H9 (cell line): ENCODE measurements at regions not wholly inside any gene's neighbourhood (a gene's known extent, or its start where the extent isn't known, plus 50 kb on each side); places are given as distances from the start of the nearest gene placed in this dataset.
"Not testable (repeated sequence)": the region's sequence is repeated elsewhere in the genome, so short reads cannot be mapped to it uniquely, and the experiment has no call there.

Source experiments
- DNase-seq: peaks from one replicate; pipeline ENCODE4 v3.0.0-alpha.2; 2017
- H2AFZ ChIP-seq: one replicate; pipeline ENCODE4 v1.6.1; 2013; ENCODE audit warnings: mild to moderate bottlenecking, low read length, control low read depth, moderate library complexity
- H2AK5ac ChIP-seq: 2 replicates; pipeline ENCODE4 v1.6.1; 2013; ENCODE audit warnings: low read length, control low read depth, mixed read lengths; ENCODE audit not compliant: insufficient read length
- H2BK120ac ChIP-seq: one replicate; pipeline ENCODE4 v1.6.1; 2013; ENCODE audit warnings: low read depth, mild to moderate bottlenecking, low read length, control low read depth, inconsistent platforms; ENCODE audit not compliant: poor library complexity, severe bottlenecking
- H2BK12ac ChIP-seq: 2 replicates; pipeline ENCODE4 v1.6.1; 2013; ENCODE audit warnings: low read length, control low read depth, mixed read lengths, low read depth; ENCODE audit not compliant: insufficient read length
- H2BK15ac ChIP-seq: 2 replicates; pipeline ENCODE4 v1.6.1; 2013; ENCODE audit warnings: low read depth, low read length, control low read depth
- H2BK20ac ChIP-seq: one replicate; pipeline ENCODE4 v1.6.1; 2013; ENCODE audit warnings: low read depth, mild to moderate bottlenecking, low read length, control low read depth, inconsistent platforms; ENCODE audit not compliant: poor library complexity, severe bottlenecking
- H2BK5ac ChIP-seq: 2 replicates; pipeline ENCODE4 v1.6.1; 2013; ENCODE audit warnings: low read length, control low read depth, mixed read lengths; ENCODE audit not compliant: insufficient read length
- H3K14ac ChIP-seq: 2 replicates; pipeline ENCODE4 v1.6.1; 2013; ENCODE audit warnings: low read length, control low read depth; ENCODE audit not compliant: insufficient read depth
- H3K18ac ChIP-seq: 2 replicates; pipeline ENCODE4 v1.6.1; 2013; ENCODE audit warnings: low read depth, mild to moderate bottlenecking, mixed read lengths, low read length, control low read depth; ENCODE audit not compliant: insufficient read length
- H3K23ac ChIP-seq: 2 replicates; pipeline ENCODE4 v1.6.1; 2013; ENCODE audit warnings: low read length, control low read depth, mixed read lengths, low read depth; ENCODE audit not compliant: insufficient read length
- H3K23me2 ChIP-seq: 2 replicates; pipeline ENCODE4 v1.6.1; 2013; ENCODE audit warnings: low read depth, mild to moderate bottlenecking, mixed read lengths, low read length, control low read depth; ENCODE audit not compliant: insufficient read length, poor library complexity, severe bottlenecking
- H3K27ac ChIP-seq: 2 replicates; pipeline ENCODE4 v1.5.1; 2013; ENCODE audit warnings: low read length, control low read depth, mixed read lengths, low read depth; ENCODE audit not compliant: insufficient read length
- H3K27me3 ChIP-seq: 2 replicates; pipeline ENCODE4 v1.6.1; 2013; ENCODE audit warnings: low read length, control low read depth, inconsistent platforms; ENCODE audit not compliant: insufficient read depth
- H3K4ac ChIP-seq: 2 replicates; pipeline ENCODE4 v1.6.1; 2013; ENCODE audit warnings: low read depth, mild to moderate bottlenecking, control low read depth, inconsistent platforms, low read length, moderate library complexity
- H3K4me1 ChIP-seq: 2 replicates; pipeline ENCODE4 v1.6.1; 2013; ENCODE audit warnings: low read length, control low read depth, inconsistent platforms; ENCODE audit not compliant: insufficient read depth
- H3K4me2 ChIP-seq: 2 replicates; pipeline ENCODE4 v1.6.1; 2013; ENCODE audit warnings: low read length, control low read depth, mixed read lengths; ENCODE audit not compliant: insufficient read length, insufficient read depth
- H3K56ac ChIP-seq: 2 replicates; pipeline ENCODE4 v1.6.1; 2013; ENCODE audit warnings: low read depth, mild to moderate bottlenecking, mixed read lengths, low read length, control low read depth; ENCODE audit not compliant: insufficient read length
- H3K79me1 ChIP-seq: 2 replicates; pipeline ENCODE4 v1.6.1; 2013; ENCODE audit warnings: low read depth, mild to moderate bottlenecking, moderate library complexity, low read length, control low read depth, inconsistent platforms; ENCODE audit not compliant: insufficient read depth, poor library complexity, severe bottlenecking
- H3K79me2 ChIP-seq: 2 replicates; pipeline ENCODE4 v1.6.1; 2013; ENCODE audit warnings: low read length, control low read depth, inconsistent platforms; ENCODE audit not compliant: insufficient read depth
- H3K9ac ChIP-seq: 2 replicates; pipeline ENCODE4 v1.6.1; 2013; ENCODE audit warnings: low read length, control low read depth, mixed read lengths; ENCODE audit not compliant: insufficient read length; ENCODE audit errors: extremely low read depth
- H3K9me3 ChIP-seq: one replicate; pipeline ENCODE4 v1.6.1; 2013; ENCODE audit warnings: low read depth, low read length, inconsistent platforms; ENCODE audit not compliant: control insufficient read depth
- H3T11ph ChIP-seq: one replicate; pipeline ENCODE4 v1.6.1; 2013; ENCODE audit warnings: mild to moderate bottlenecking, low read length, control low read depth, inconsistent platforms
- H4K20me1 ChIP-seq: one replicate; pipeline ENCODE4 v1.6.1; 2013; ENCODE audit not compliant: control insufficient read depth, insufficient read length, insufficient read depth
- H4K5ac ChIP-seq: 2 replicates; pipeline ENCODE4 v1.6.1; 2013; ENCODE audit warnings: low read depth, mild to moderate bottlenecking, mixed read lengths, low read length, control low read depth; ENCODE audit not compliant: insufficient read length
- H4K8ac ChIP-seq: replicated peaks from 2 replicates; pipeline ENCODE4 v1.6.1; 2013; ENCODE audit warnings: low read length, control low read depth, mixed read lengths, low read depth; ENCODE audit not compliant: insufficient read length
- H4K91ac ChIP-seq: 2 replicates; pipeline ENCODE4 v1.6.1; 2013; ENCODE audit warnings: low read depth, mild to moderate bottlenecking, moderate library complexity, mixed read lengths, low read length, control low read depth; ENCODE audit not compliant: insufficient read length
- H3K27ac Mint-ChIP-seq, 3 experiments: 2 replicates in 2 of 3; 3 replicates in 1 of 3; pipeline ENCODE4 v1.8.0; 2020 to 2021; ENCODE audit warnings: mixed read lengths in 3 of 3, mild to moderate bottlenecking in 1 of 3, moderate library complexity in 1 of 3
- H3K27me3 Mint-ChIP-seq: 2 replicates; pipeline ENCODE4 v1.8.0; 2021; ENCODE audit warnings: low read depth, mild to moderate bottlenecking, moderate library complexity, mixed read lengths
- H3K36me3 Mint-ChIP-seq, 3 experiments: 2 replicates in 2 of 3; 3 replicates in 1 of 3; pipeline ENCODE4 v1.8.0; 2020 to 2021; ENCODE audit warnings: low read depth in 3 of 3, mixed read lengths in 3 of 3; ENCODE audit not compliant: insufficient read depth in 1 of 3
- H3K4me1 Mint-ChIP-seq, 2 experiments: 2 replicates each; pipeline ENCODE4 v1.8.0; 2020; ENCODE audit warnings: mixed read lengths in 2 of 2
- H3K4me3 Mint-ChIP-seq, 2 experiments: 2 replicates in 1 of 2; 3 replicates in 1 of 2; pipeline ENCODE4 v1.8.0; 2020 to 2021; ENCODE audit warnings: mild to moderate bottlenecking in 2 of 2, mixed read lengths in 2 of 2, moderate library complexity in 1 of 2
- H3K9me3 Mint-ChIP-seq, 2 experiments: 2 replicates in 1 of 2; 3 replicates in 1 of 2; pipeline ENCODE4 v1.8.0; 2020; ENCODE audit warnings: mild to moderate bottlenecking in 2 of 2, mixed read lengths in 2 of 2, moderate library complexity in 1 of 2
- WGBS: extraction: QIAGEN DNeasy Blood & Tissue Kit; methylation state at CpG from one replicate; pipeline ENCODE4 v1.1.7; 2013; ENCODE audit warnings: missing lambda C conversion rate, low lambda C conversion rate, mixed read lengths; ENCODE audit not compliant: insufficient read length; ENCODE audit errors: extremely low coverage; 5-methylcytosine and 5-hydroxymethylcytosine counted together

DNA sequence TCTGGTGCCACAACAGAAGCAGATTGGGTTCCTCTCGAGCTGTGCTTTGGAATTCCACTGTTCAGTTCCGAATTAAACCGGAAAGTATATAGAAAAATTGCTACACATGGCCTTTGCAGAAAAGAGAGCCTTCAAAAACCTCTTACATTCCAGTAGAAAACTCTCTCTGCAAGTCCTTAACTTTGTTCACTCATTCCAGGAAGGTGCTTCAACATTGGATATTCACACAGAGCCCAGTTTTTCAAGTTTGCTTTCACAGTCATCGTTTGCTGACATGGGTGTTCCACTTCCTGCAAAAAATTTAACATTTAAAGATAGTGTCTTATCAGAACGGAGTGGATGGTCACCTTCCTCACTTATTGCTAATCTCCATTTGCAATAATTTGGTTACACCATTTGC is 93.7 kb downstream of the PPIAL4C start:
- not testable (repeated sequence) for H3K27ac ChIP-seq, H3K4me1 Mint-ChIP-seq, H3K36me3 Mint-ChIP-seq, DNase-seq, H3K18ac ChIP-seq, H3K79me1 ChIP-seq, H2BK5ac ChIP-seq, H3K27me3 Mint-ChIP-seq, H3K9me3 ChIP-seq, H4K20me1 ChIP-seq, H3K4me2 ChIP-seq, H4K5ac ChIP-seq, H4K8ac ChIP-seq, H3T11ph ChIP-seq, H3K9me3 Mint-ChIP-seq, H3K56ac ChIP-seq, H2BK120ac ChIP-seq, H3K23me2 ChIP-seq, H3K27me3 ChIP-seq, H2AFZ ChIP-seq, H2BK15ac ChIP-seq, H4K91ac ChIP-seq, H2BK12ac ChIP-seq, H3K23ac ChIP-seq, H3K4me1 ChIP-seq, H2AK5ac ChIP-seq, H3K4me3 Mint-ChIP-seq, H3K4ac ChIP-seq, H3K9ac ChIP-seq, H2BK20ac ChIP-seq, H3K14ac ChIP-seq, H3K79me2 ChIP-seq, H3K27ac Mint-ChIP-seq
- WGBS, result no CpG with 5 or more reads among the region's 5 CpGs

DNA sequence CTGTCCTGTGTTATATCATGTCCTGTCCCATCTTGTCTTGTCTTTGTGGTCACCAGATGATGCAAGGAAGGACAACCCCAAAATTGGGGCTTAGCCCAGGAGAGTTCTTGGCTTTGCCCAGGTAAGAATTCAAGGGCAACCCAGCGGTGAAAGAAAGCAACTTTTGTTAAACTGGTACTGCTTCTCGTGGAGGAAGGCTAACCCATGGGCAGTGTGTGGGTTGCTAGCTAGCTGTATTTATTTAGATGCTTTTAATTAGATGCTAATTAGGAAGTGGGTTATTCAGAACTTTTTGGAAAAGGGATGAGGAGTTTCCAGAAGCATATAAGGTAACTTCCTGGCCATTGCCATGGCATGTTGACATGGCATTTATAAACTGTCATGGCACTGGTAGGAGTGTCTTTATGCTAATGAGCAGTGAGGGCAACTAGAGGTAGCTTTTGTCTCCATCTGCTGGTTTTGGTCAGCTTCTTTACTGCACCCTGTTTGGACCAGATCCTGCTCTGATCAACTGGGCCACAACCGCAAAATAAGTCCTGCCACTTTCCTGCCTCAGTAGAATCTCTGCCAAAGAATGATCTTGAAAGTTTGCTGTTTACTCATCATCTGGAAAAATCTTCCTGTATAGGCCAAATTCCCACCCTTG is 95.8 kb upstream of the FCGR1A start:
- not testable (repeated sequence) for H3K23me2 ChIP-seq, H3K79me1 ChIP-seq, H3K27me3 ChIP-seq, H3K4ac ChIP-seq, H2AFZ ChIP-seq, H3K14ac ChIP-seq, H3K36me3 Mint-ChIP-seq, H3K27me3 Mint-ChIP-seq, H2BK12ac ChIP-seq, H3K79me2 ChIP-seq, H4K20me1 ChIP-seq, H3K9ac ChIP-seq, DNase-seq, H3K27ac ChIP-seq, H3K23ac ChIP-seq, H3K56ac ChIP-seq, H3T11ph ChIP-seq, H3K4me3 Mint-ChIP-seq, H3K4me1 Mint-ChIP-seq, H3K18ac ChIP-seq, H4K5ac ChIP-seq, H2BK15ac ChIP-seq, H2BK20ac ChIP-seq, H4K8ac ChIP-seq, H3K27ac Mint-ChIP-seq, H3K4me2 ChIP-seq, H3K9me3 Mint-ChIP-seq, H4K91ac ChIP-seq, H3K4me1 ChIP-seq, H2BK5ac ChIP-seq, H3K9me3 ChIP-seq, H2AK5ac ChIP-seq, H2BK120ac ChIP-seq
- no CpG with 5 or more reads among the region's 3 CpGs for WGBS
